ENCODE measurements at regions not wholly inside any gene's neighbourhood (a gene's known extent, or its start where the extent isn't known, plus 50 kb on each side); places are given as distances from the start of the nearest gene placed in this dataset.

DNA sequence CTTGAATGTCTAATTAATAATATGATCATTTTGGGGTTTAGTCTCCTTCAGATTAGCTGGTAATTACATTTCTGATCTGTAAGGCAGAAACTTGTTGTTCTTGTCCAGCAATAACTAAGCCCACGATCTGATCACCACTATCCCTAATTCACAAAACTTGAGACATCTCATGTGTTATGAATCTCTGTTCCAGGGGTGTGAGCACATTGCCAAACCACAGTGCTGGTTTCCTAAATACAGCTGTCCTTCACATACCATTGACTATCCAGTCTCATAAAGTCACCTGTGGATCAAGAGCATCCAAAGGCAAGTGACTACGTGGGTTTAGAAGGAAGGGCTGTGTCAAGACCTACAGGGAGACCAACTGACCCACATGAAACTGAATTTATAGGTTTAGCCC lies 134.1 kb upstream of the PRLR start:
- DNase-seq (ENCODE audit: low read depth) = no peak

DNA sequence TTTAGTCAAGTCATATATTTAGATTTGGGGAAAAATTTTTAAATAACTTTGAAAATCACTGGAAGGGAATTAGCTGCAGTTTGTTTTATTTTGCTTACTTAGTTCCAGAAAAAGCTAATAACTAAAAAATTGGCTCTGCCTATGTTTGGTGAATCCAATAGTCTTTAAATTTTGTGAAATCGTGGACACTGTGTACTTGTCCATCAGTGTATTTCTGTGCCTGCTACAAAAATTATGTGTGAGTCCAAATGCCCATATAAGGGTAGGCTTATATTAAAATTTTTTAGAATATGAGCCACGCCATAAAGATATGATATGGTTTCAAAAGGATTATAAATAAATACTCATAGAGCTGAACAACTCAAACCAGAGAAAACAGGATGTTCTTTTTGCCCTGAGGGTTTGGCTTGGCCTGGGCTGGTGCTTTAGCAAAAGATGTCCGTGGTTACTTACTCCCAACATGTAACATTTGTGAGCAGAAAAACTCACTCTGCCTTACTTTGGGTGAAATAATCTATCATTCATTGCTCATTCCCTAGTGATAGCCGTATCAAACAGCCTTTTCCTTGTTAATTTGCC lies 133.2 kb upstream of the PRLR start:
- no peak for DNase-seq (ENCODE audit: low read depth)

DNA sequence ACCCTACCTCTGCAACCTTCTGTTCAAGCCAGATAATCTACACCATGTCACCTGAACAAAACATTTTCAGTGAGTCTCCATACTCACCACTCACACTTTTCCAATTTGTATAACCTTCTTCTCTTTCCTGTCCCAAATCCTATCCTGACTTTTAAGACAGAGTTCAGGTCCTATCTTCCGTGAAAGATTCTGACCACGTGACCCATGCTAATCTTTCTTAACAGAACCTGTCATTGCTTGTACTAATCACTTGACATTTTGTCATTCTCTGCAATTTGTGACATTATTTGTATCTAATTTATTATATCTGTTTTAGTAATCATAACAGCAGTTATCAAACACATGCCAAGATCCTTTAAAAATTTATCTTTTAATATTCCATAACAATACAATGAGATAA lies 132.5 kb upstream of the PRLR start:
- DNase-seq (ENCODE audit: low read depth) = no peak

DNA sequence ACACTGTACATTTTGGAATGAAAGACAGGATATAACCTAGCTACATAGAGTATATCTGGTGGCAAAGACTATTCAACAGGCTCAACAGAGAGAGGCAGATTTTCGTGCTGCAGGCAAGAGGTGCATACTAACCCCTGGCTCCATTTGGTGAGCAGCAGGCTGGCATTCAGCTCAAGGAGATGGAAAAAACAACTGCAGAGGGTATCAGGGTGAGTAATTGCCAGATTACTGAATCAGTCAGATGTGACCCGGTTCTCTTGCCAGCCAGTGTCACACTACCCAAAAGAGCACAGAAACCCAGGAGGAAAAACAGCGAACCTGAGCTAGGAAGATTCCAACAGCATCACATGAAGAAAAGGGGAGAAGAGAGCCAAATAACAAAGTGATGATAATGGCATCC lies 130.4 kb upstream of the PRLR start:
- no peak for DNase-seq (ENCODE audit: low read depth)

DNA sequence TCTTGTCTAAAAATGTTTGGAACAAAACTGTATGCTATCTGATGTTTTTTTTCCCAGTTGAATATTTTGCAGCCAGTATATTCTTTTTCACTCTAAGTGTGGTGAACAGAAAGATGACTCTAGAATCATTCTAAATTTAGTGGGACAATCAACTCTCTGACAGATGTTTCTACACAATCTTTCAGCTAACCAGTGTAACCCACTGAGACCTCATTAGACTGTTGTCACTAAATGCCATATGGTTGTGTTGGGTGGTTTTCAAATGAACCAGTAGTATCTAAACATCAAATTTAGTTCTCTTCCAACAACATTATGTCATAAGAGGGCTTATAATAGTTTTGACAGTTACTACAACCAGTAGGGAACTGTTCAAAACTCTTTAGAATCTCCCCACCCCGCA lies 129.6 kb upstream of the PRLR start:
- DNase-seq (ENCODE audit: low read depth) = no peak

DNA sequence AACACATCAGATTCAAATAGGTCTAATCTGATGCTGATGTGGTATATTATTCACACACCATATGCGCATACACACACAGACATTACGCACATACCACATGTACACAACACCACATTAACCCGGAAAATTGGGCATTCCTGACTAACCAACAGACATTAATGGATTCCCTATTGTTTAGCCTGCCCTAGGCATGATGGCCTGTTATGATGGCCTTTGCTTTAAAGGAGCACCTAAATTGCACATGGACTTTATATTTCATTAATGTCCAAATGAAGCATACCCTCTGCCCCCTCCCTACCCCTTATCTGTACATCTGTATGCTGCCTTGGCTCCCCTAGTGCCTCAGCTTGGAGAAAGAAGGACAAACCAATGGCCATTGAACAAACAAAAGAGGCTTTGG lies 127.7 kb upstream of the PRLR start:
- no peak for DNase-seq (ENCODE audit: low read depth)

DNA sequence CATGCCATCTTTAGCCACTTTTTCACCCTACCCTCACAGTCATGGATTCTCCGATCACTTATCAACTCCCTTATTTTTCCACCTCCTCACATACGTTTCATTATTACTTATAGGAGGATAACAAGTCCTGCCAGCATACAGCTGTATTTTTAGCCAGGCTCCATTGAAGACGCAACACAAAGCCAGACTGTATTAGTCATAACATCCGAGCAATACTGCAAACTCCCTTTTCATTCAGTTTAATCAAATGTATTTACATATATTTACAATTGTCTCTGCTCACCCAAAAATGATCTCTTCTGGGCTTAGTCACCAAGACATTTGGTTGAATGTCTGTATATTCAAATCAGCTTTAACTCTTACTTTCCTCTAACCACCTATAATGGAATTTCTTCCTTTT lies 126.4 kb upstream of the PRLR start:
- no peak for DNase-seq (ENCODE audit: low read depth)

DNA sequence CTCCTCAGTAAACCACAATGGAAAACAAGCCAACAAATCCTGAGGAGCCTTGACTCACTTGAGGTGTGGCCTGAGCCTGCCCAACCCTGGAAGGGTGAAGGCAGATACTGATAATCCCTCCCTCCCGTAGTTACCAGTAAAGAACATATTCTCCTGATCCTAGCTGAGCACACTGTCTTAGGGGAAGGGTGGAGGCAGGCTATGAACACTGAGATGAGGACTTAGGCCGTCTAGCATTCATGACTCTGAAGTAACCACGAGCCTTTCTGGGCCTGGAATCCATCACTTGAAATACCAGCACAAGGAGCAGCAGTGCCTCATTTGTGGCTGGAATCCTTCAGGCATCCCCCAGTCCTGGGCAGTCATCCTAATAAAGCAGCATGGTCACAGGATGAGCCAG lies 124.5 kb upstream of the PRLR start:
- DNase-seq (ENCODE audit: low read depth) = peak; percentile 11

DNA sequence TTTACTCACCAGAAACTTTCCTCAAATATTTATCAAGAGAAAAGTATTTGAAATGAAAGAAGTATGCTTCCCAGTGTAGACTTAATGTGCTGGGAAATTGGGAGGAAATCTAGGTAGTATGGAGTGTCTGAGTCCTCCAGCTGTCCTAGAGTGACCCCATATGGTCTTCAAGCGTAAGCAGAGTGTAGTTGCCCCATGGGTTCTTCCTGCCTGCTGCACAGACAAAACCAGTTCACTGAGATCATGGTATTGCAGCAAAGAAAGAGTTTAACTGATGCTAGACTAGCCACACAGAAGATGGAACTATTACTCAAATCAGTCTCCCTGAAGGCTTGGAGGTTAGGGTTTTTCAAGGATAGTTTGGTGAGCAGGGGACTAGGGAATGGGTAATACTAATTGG lies 114.9 kb upstream of the PRLR start:
- DNase-seq (ENCODE audit: low read depth) = no peak

DNA sequence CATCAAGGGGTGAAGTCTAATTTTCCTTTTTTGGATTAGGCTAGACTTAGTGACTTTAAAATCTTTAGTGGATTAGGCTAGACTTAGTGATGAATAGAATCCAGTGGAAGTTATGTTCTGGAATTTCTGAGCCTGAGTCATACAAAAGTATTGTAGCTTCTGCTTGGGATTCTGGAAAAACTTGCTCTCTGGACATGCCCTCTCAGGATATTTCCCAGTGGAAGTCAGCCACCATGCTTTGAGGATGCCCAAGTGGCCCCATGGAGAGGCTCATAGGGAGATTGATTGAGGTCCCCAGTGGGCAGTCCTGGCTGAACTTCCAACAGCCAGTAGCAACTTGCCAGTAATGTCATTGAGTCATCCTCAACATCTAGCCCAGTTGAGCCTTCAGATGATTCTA lies 112.4 kb upstream of the PRLR start:
- DNase-seq (ENCODE audit: low read depth) = no peak

DNA sequence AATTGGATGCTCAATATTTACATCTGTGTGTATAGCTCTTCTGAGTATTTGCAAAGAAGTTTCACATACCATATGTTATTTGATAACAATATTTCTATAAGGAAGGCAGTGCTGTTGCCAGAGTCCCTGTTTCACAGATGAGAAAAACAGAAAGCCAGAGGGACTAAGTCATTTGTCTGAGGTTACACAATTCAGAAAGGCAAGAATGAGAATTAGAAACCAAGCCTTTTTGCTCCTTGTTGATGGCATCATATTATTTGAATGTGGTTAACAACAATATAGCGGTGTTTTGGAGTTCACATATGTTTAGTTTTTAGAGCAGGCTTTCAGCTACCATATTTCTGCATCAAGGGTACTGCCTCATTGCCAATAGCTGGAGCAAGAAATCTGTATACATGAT lies 110.9 kb upstream of the PRLR start:
- no peak for DNase-seq (ENCODE audit: low read depth)

DNA sequence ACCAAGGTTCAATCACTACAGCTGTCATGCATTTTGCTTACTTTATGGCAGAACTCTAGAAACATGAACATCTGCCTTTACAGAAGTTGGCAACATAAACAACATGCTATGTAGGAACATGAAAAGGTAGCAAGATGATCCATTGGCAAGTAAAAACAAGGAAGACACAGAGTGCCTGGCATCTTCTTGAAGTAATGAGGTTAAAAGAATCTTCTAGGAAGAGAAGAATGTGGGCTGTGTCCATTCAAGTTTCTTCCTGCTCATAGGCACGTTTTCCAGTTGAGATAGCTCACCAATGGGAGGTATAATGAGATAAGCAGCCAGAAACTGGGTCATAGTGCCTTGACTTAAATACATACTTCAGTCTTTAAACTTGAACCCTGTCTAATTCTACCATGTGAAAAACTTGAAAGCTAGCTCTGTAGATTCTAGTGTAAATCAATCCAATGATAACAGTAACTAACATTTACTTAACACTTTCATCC lies 109.4 kb upstream of the PRLR start:
- no peak for DNase-seq (ENCODE audit: low read depth)

DNA sequence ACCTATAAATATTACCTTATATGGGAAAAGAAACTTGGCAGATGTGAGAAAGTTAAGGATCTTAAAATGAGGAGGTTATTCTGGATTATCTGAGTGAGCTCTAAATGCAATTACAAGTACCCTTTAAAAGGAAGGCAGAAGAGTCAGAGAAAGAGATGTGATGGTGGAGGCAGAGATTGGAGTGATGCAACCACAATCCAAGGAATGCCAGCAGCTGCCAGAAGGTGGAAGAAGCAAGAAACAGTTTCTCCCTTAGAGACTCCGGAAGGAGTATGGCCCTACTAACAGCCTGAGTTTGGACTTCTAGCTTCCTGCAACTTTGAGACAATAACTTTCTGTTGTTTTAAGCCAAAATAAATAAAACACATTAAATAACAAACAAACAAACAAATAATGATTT lies 108.7 kb upstream of the PRLR start:
- no peak for DNase-seq (ENCODE audit: low read depth)

DNA sequence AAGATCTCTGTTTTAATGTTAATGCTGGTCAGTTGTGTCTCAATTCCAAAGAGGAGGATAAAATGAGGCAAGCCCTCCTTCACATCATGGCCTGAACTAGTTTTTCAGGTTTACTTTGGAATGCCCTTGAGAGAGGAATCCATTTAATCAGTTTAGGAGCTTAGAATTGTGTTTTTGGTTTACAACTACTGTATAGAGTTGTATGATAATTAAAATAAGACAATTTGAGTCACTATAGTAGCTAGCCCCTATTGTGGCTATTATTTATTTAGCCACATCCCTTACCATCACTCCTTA lies 107.8 kb upstream of the PRLR start:
- DNase-seq (ENCODE audit: low read depth) = no peak

DNA sequence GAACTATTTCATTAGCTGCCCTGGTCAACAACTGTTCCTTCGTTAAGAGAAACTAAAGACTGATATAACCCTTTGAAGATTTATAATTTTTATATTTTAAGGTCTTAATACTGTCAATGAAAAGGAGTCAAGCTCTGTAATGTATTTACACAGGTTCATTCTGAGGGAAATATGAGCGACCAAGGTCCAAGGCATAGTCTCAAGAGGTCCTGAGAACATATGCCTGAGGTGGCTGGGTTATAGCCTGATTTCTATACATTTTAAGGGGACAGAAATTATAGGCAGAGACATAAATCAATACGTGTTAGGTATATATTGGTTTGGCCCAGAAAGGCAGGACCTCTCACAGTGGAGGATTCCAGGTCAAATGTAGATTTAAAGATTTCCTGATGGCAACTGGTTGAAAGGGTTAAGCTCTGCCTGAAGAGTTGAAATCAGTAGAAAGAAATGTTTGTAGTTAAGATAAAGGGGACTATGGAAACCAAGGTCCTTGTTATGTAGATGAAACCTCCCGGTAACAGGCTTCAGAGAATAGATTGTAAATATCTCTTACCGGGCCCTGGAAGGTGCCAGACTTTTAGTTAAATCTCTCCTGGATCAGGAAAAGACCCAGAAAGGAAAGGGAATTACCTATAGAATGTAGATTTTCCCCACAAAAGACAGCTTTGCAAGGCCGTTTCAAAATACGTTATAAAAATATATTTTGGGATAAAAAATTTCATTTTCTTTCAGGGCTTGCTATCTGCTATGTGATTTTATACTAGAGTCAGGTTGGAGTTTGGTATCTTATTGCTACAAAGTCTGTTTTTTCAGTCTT lies 107.3 kb upstream of the PRLR start:
- no peak for DNase-seq (ENCODE audit: low read depth)

DNA sequence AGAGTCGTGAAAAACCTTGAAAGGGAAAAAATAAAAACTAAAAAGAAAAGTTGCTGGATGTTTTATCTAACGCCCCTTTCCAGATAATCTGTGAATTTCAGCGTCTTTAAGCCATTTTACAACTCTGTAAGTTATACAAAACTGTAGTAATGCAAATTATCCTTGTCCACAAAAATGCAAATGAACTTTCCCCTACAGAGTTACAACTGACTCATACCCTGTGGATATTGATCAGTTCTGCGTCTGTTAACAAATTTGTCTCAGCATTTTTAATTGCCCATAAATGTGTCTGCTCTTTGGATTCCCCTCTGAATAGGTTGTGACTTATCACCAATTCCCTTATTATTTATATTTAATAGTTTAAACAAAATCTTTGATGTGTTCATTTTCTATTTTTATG lies 105.9 kb upstream of the PRLR start:
- no peak for DNase-seq (ENCODE audit: low read depth)

DNA sequence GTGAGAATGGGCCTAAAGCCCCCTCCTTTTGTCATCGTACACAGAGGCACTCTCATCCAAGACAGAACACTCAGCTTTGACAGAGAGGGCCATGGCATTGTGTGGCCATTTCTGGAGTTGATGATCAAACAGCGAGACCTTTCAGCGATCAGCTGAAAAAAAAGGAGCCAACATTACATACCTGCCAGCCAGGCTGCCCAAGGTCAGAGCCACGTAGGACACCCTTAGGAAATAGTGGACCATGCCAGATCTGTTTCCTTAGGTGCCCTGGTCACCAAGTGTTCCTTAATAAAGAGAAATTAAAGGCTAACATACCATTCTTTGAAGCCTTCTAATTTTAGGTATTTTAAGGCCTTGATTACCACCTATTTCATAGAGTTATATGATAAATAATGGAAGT lies 105.5 kb upstream of the PRLR start:
- DNase-seq (ENCODE audit: low read depth) = no peak

DNA sequence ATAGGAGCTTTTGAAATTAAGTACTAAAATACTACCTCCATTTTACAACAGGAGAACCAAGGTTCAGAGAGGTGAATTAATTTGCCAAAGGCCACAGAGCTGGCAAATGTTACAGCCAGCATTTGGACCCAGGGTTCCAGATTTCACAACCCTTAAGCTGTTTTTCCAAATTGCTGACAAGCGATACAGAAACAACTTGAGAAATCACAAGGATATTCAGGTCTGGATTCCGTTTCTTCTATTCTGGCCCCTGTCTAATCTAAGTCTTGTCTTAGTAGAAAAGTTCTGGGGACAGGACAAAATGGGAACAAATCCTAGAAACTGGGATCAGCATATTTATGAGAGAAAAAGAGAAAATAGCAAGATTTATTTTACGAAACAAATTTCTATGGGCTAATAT lies 103.1 kb upstream of the PRLR start:
- no peak for DNase-seq (ENCODE audit: low read depth)

DNA sequence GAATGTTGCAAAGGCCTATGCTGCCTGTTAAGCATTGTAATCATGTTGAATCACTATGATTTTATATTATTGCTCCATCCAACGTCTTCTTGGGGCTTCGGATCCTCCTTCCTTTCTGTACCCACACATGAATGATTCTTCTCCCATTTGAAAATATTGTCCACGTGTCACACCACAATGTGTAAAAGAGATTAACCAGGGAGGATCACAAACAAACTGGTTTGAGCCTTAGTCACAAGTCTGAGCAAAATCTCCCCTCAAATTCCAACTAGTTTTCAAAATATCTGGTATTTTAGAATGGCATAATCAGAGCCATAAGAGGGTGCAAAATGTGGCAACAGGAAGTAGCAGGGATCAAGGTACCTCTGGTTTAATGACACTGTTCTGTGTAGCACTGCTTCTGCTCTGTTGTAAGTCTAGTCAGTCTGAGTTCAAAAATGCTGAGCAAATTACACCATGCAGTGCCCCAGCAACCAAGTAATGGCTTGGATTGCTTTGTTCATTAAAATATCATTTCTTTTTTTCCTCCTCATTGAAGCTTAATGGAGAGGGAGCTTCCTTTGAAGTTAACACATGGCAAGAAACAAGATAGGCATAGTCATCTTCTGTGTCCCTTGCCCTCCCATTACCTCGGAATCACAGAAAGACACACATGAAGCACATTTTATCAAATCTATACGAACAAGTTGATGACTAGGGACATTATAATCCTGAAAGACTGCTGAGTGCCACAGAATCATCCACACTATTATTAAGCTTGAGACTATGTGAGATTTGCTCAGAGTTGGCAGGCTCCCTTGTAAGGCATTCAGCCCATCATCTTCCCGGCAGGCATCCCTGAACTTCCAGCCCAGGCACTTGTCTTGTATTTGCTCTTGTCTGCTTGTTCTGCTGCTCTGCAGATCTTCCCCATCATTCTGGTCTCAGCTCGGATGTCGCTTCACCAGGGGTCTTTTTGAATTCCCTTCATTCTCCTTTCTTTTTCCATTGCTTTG lies 102.0 kb upstream of the PRLR start:
- DNase-seq (ENCODE audit: low read depth) = no peak

DNA sequence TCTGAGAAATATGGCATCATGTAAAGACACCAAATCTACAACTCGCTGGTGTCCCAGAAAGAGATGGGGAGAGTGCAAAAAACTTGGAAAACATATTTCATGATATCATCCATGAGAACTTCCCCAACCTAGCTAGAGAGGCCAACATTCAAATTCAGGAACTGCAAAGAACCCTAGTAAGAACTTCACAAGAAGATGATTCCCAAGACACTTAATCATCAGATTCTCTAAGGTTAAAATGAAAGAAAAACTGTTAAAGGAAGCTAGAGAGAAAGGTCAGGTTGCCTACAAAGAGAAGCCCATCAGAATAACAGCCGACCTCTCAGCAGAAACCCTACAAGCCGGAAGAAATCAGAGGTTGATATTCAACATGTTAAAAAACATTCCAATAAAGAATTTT lies 95.5 kb upstream of the PRLR start:
- DNase-seq (ENCODE audit: low read depth) = no peak

DNA sequence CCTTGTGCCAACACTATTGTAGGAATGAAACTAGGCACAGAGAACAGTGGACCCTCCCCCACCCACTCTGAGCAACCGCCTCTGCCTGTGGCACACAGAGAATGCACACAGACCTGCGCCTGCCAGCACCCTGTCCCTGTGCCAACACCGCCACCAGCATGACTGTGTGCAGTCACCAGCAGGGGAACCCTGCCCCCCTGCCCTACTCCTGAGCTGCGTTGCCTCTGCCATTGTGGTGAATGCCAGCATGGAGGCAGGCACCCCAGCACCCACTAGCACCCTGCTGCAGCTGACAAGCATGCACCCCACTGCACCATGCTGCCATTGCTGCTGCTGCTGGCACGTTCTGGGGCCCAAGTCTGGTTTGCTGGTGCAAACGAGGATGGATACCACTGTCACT lies 94.4 kb upstream of the PRLR start:
- no peak for DNase-seq (ENCODE audit: low read depth)

DNA sequence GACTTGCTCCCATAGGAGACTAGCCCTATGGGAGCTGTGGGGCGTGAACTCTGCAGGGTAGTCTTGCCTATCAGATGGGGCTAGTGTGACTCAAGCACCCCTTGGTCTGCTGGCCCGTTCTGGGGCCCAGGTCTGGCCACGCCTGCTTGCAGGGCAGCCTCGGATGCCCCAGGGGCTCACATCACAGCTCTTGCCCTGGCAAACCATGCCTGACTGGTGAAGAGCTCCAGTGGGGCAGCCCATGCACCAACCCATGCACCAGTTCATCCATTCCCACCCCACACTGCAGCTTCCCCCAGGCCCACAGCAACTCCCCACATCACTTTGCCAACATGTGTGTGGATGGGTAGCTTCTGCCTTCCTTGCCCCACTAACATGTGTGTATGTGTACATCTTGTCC lies 93.9 kb upstream of the PRLR start:
- no peak for DNase-seq (ENCODE audit: low read depth)

DNA sequence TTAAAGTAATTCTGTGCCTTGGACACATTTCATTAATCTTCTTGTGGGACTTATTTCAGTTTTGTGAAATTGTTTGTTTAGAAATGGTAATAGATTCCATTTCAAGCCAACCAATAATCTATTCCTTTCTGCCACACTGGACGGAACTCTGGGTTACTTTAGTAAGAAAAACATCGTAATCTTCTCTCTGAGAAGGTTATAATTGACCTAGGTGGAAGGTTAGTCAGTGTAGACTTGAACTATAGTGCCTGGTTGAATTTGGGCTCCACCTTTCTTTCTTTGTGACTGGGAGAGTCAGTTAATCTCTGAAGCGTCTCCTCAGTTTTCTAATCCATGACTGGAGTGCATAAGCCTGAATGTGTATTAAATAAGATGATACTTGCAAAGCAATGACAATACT lies 89.7 kb upstream of the PRLR start:
- DNase-seq (ENCODE audit: low read depth) = no peak

Measured in Daoy (cell line).